ENCODE measurements at regions not wholly inside any gene's neighbourhood (a gene's known extent, or its start where the extent isn't known, plus 50 kb on each side); places are given as distances from the start of the nearest gene placed in this dataset.

GRCh38 chr3:143208976-143209714, 89.6 kb downstream of the CHST2 start:
- no peak for DNase-seq

GRCh38 chr3:143209715-143210059, 90.1 kb downstream of the CHST2 start:
- DNase-seq = no peak

- no peak for DNase-seq
These were observed 90.6 kb downstream of the CHST2 start for GRCh38 chr3:143210141-143210540.

GRCh38 chr3:143215059-143215458, 95.5 kb downstream of the CHST2 start:
- no peak for DNase-seq

Data from OCI-M1 (cell line).